IMR-90 (cell line): ENCODE measurements at regions not wholly inside any gene's neighbourhood (a gene's known extent, or its start where the extent isn't known, plus 50 kb on each side); places are given as distances from the start of the nearest gene placed in this dataset.
"Not testable (repeated sequence)": the region's sequence is repeated elsewhere in the genome, so short reads cannot be mapped to it uniquely, and the experiment has no call there.

Experiments
- CEBPB ChIP-seq: IDR thresholded peaks from 2 replicates; pipeline ENCODE4 v1.6.1; 2012; ENCODE audit warnings: low read depth, low read length, improper control_type of control experiment
- CTCF ChIP-seq: conservative IDR thresholded peaks from 2 replicates; pipeline ENCODE4 v1.5.1; 2012; ENCODE audit warnings: mild to moderate bottlenecking, low read depth, low read length, improper control_type of control experiment
- ELK1 ChIP-seq: fragments of 150-350 bp; IDR thresholded peaks from 2 replicates; pipeline ENCODE4 v1.6.1; 2016; ENCODE audit warnings: low read depth, mild to moderate bottlenecking, low read length, moderate library complexity, borderline replicate concordance
- MAFK ChIP-seq: IDR thresholded peaks from 2 replicates; pipeline ENCODE4 v1.6.1; 2012; ENCODE audit warnings: low read depth, low read length, improper control_type of control experiment
- MAZ ChIP-seq: IDR thresholded peaks from 2 replicates; pipeline ENCODE4 v1.6.1; 2012; ENCODE audit warnings: low read depth, mild to moderate bottlenecking, low read length, improper control_type of control experiment, moderate library complexity, borderline replicate concordance
- NFE2L2 ChIP-seq: fragments of 150-350 bp; IDR thresholded peaks from 2 replicates; pipeline ENCODE4 v1.6.1; 2016; ENCODE audit warnings: low read depth, mild to moderate bottlenecking, low read length
- POLR2A ChIP-seq: IDR thresholded peaks from 2 replicates; pipeline ENCODE4 v1.6.1; 2012; ENCODE audit warnings: mild to moderate bottlenecking, low read depth, low read length
- RAD21 ChIP-seq: IDR thresholded peaks from 2 replicates; pipeline ENCODE4 v1.6.1; 2012; ENCODE audit warnings: low read length, improper control_type of control experiment
- SMC3 ChIP-seq: fragments of 150-350 bp; IDR thresholded peaks from 2 replicates; pipeline ENCODE4 v1.6.1; 2016; ENCODE audit warnings: low read depth, mild to moderate bottlenecking, antibody characterized with exemption, low read length, moderate library complexity
- TF ChIP-seq, protein P1 (sequence below): fragments of 150-350 bp; IDR thresholded peaks from 2 replicates; pipeline ENCODE4 v1.6.1; 2017; ENCODE audit warnings: mild to moderate bottlenecking, antibody characterized with exemption, low read length, low read depth

- not testable (repeated sequence) for TF ChIP-seq CTCF, POLR2A, CEBPB, RAD21, MAZ, SMC3, NFE2L2, ELK1, MAFK
- TF ChIP-seq, protein P1, sequence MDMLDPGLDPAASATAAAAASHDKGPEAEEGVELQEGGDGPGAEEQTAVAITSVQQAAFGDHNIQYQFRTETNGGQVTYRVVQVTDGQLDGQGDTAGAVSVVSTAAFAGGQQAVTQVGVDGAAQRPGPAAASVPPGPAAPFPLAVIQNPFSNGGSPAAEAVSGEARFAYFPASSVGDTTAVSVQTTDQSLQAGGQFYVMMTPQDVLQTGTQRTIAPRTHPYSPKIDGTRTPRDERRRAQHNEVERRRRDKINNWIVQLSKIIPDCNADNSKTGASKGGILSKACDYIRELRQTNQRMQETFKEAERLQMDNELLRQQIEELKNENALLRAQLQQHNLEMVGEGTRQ, result not testable (repeated sequence)
Observed at GRCh38 chr2:87497700-87498099, 250.2 kb upstream of the PLGLB2 start.
